EL (cell line): ENCODE measurements at regions not wholly inside any gene's neighbourhood (a gene's known extent, or its start where the extent isn't known, plus 50 kb on each side); places are given as distances from the start of the nearest gene placed in this dataset.
"Not testable (repeated sequence)": the region's sequence is repeated elsewhere in the genome, so short reads cannot be mapped to it uniquely, and the experiment has no call there.

Experiments used
- DNase-seq: peaks from one replicate; pipeline ENCODE4 v3.0.0-alpha.2; 2016

DNA sequence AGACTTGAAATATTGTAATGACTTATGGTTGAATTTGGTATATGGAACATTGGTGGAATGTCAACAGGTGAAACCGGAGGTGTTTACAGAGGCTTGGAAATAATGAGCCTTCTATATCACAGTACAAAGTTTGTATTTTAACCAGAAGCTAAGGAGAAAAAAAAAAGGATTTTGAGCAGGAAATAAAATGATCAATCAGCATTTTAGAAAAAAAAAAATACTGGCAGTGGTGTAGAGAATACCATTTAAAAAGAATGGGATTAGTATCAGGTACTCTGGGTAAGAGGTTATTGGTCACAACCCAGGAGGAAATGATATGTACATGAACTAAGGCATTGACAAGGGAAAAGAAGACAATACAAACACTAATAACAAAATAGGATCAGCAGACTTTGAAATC, 587.1 kb upstream of the HTR2C start:
- DNase-seq = no peak

- DNase-seq = not testable (repeated sequence)
Measured at GRCh38 chrX:113991720-113992119, 592.2 kb upstream of the HTR2C start.

DNA sequence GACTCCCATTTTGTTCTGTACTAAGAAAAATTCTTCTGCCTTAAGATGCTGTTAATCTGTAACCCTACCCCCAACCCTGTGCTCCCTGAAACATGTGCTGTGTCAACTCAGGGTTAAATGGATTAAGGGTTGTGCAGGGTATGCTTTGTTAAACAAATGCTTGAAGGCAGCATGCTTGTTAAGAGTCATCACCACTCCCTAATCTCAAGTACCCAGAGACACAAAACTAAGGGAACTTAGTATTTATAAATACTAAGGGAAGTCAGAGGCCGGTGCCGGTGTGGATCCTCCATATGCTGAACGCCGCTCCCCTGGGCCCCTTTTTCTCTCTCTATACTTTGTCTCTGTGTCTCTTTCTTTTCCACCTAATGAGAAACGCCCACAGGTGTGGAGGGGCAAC, 593.2 kb upstream of the HTR2C start:
- DNase-seq = not testable (repeated sequence)

GRCh38 chrX:113988315-113988935, 595.5 kb upstream of the HTR2C start:
- not testable (repeated sequence) for DNase-seq

GRCh38 chrX:113986427-113986826, 597.5 kb upstream of the HTR2C start:
- no peak for DNase-seq

DNA sequence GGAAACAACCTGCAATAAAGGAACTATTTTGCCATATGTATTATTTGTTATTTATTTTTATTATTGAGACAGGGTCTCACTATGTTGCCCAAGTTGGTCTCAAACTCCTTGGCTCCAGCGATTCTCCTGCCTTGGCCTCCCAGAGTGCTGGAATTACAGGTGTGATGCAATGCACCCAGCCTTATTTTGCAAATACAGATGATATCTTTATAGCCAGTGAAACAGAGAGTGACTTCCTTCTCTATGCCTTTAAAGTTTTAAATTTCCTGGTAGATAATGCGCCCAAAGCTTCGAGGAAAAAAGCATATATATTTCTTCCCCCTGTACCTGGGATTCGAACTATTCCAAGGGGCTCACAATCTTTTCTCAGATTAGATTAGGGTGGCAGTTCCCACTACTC, 601.1 kb upstream of the HTR2C start:
- no peak for DNase-seq

DNA sequence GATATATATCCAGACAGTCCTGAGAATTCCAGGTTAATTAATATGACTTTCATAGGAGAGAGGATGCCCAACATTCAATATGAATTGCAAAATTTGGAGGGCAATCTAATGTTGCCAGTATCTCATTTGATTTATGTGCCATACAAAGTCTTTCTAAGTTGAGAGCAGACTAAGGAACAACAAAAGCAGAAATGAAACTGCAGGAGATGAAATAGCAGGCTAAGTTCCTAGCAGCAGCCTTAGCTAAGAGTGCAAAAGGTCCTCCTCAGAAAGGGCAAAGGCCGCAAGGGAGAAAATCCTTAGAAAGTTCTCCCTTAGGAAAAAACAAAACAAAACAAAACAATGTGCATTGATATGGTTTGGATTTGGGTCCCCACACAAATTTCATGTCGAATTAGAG, 602.9 kb upstream of the HTR2C start:
- DNase-seq = no peak

GRCh38 chrX:113977887-113978286, 606.0 kb upstream of the HTR2C start:
- no peak for DNase-seq

GRCh38 chrX:113975441-113975840, 608.4 kb upstream of the HTR2C start:
- DNase-seq = no peak

DNA sequence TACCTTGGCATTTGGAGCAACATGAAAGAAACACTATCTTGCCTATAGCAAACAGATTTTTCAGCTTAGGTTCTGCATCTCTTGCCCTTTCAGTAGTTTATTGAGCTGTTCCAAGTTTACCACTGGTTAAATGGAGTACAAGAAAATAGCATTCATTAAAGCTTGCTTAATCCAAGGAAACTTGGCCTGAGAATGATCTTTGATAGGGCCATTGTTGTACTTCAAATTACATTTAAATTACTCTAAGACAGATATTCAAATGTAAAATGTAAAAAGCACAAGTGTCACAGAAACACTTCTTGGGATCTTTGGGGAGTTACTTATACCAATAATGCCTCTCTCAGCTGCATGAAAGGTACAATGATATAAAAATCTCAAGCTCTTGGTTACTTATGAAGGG, 609.0 kb upstream of the HTR2C start:
- DNase-seq = no peak

- no peak for DNase-seq
Measured at GRCh38 chrX:113973706-113974105, 610.2 kb upstream of the HTR2C start.

DNA sequence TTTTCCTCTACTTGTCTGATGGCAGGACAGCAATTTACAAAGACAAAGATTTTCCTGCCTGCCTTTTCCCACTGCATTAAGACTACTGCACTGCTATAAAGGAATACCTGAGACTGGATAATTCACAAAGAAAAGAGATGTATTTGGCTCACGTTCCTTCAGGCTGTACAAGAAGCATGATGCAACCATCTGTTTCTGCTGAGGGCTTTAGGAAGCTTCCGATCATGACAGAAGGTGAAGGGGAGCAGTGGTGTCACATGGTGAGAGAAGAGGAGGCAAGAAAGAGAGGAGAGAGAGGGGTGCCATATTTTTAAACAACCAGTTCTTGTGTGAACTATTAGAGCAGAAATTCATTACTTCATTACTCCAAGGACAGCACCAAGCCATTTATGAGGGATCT, 617.1 kb upstream of the HTR2C start:
- no peak for DNase-seq

DNA sequence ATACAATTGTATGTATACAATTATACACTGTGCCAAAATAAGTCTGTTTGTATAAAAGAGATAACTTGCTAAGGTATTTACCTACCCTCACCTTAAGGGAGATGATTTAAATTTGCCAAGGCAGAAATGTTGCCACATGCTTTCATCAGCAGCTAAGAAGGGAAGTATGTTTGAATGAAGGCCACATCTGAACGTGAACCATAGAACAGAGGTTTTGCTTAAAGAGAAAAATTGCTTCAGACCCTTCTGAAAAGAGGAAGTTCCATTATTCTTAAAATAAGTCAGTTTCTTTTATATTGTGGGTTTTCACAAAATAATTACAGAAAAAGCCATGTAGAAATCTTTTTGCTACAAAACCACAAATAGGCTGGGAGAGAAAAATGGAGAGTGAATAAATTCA, 621.5 kb upstream of the HTR2C start:
- DNase-seq = no peak

- no peak for DNase-seq
Measured at GRCh38 chrX:113959912-113960626, 623.8 kb upstream of the HTR2C start.

DNA sequence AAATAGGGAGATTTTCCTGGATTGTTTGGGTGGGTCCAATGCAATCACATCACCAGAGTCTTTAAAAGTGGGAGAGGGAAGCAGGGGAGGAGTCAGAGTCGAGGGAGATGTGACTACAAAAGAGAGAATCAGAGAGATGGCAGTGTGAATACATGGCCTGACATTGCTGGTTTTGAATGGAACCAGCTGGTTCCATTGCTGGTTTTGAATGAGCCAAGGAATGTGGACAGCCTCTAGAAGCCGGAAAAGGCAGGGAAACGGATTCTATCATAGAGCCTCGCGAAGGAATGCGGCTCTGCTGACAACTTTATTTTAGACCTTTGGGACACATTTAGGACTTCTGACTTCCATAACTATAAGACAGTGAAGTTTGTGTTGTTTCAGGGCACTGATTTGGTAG, 627.0 kb upstream of the HTR2C start:
- no peak for DNase-seq

GRCh38 chrX:113954297-113954696, 629.6 kb upstream of the HTR2C start:
- DNase-seq = no peak

DNA sequence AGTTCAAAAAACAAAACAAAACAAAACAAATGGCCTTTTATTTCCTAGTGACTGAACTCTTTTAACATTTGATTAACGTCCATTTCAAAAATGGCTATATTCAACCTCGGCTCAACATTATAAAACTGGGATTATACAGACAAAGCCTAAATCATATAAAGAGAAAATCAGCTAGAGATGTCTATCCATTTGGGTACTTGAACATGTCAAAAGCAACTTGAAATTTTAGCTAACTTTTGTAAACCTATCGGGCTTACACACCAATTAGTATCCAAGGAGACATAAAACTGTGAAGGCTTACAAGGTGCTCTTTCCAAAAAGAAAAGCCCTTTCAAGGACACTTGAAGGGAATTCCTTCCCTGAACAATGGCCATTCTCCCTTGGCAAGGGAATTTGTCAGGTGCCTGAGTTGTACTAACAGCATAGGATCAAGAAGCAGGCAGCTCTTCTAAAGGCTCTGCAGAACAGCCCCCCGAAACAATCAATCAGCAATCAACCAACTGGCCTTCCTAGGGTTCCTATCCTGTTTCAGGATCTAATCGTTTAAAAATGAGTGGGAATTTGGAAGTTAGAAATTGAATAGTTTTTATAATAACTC, 633.7 kb upstream of the HTR2C start:
- DNase-seq = no peak

- no peak for DNase-seq
Measured at GRCh38 chrX:113947548-113947947, 636.3 kb upstream of the HTR2C start.

- no peak for DNase-seq
Measured at GRCh38 chrX:113935518-113935917, 648.4 kb upstream of the HTR2C start.

GRCh38 chrX:113933931-113934330, 650.0 kb upstream of the HTR2C start:
- DNase-seq = no peak

DNA sequence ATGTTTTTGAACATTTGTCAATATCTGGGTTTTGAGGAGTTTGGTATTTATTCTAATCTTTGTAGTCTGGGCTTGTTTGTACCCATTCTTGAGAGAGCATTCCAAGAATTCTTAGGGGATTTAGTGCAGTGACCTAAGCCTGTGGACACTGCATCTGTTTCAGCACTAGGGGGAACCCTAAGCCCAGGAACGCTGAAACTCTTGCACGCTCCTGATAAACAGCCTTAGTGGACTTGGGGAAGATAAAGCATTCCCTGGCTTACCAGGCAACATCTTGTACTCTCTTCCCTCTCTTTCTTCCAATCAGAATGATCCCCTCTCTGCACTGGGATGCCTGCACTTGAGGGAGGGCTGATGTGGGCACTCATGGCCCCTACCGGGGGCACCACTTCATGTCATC, 654.9 kb upstream of the HTR2C start:
- DNase-seq = no peak

GRCh38 chrX:113920661-113921060, 663.2 kb upstream of the HTR2C start:
- DNase-seq = no peak

DNA sequence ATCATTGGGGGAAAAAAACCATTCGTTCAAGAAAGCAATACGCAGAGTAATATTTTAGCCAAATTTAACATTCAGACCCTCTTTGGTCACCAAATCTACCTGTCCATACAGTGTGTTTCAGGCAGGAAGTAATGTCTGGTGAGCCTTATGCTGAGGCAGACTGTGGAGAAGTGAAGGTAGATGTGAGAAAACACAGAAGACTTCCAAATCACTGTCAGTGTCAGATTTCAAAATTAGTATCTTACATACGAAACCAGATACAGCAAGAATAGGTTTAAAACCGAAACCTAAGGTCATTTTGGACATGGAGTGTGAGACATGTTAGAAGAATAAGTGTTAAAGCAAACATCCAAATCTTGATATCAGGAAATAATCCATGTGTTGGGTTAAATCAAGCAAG, 664.5 kb upstream of the HTR2C start:
- DNase-seq = no peak

- DNase-seq = no peak
Measured at GRCh38 chrX:113906168-113906567, 677.7 kb upstream of the HTR2C start.

- DNase-seq = no peak
Measured at GRCh38 chrX:113892891-113893290, 691.0 kb upstream of the HTR2C start.
